ENCODE measurements at regions not wholly inside any gene's neighbourhood (a gene's known extent, or its start where the extent isn't known, plus 50 kb on each side); places are given as distances from the start of the nearest gene placed in this dataset.

DNA sequence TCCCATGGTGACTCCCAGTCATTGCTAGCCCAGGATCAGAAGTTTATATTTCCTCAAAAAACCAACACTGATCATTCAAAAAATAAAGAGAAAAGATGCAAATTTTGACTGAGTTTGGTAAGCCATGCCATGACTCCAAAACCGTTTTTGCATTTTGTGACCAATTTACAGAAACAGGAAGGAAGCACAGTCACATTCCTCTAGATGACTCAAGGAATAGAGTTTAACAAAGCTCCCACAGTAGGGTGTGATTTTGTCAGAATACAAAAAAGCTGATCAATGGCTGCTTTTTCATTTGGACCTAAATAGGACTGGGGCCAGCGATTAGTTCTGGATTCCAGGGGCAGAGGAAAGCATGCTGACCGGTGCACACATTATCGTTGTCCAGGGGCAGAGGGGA is 179.4 kb upstream of the AFDN start:
- no peak for DNase-seq
- Mint-ChIP-seq H3K9me3 (ENCODE audit: low read depth, unreplicated experiment) (no peaks in the 10 kb centered on the region), H3K27ac (ENCODE audit: unreplicated experiment) (no peak overlapping the region), H3K27me3 (ENCODE audit: unreplicated experiment) (no peaks in the 10 kb centered on the region), H3K4me3 (ENCODE audit: low read depth, unreplicated experiment) (no peak overlapping the region), H3K4me1 (ENCODE audit: low read depth, unreplicated experiment) (peaks cover 8% of the 10 kb centered on the region), H3K36me3 (ENCODE audit: insufficient read depth, unreplicated experiment) (no peaks in the 10 kb centered on the region)
- CTCF ChIA-PET: no interaction called here
- no TSS peak for BruUV-seq (replicated peaks)
- TF ChIP-seq, protein P1, sequence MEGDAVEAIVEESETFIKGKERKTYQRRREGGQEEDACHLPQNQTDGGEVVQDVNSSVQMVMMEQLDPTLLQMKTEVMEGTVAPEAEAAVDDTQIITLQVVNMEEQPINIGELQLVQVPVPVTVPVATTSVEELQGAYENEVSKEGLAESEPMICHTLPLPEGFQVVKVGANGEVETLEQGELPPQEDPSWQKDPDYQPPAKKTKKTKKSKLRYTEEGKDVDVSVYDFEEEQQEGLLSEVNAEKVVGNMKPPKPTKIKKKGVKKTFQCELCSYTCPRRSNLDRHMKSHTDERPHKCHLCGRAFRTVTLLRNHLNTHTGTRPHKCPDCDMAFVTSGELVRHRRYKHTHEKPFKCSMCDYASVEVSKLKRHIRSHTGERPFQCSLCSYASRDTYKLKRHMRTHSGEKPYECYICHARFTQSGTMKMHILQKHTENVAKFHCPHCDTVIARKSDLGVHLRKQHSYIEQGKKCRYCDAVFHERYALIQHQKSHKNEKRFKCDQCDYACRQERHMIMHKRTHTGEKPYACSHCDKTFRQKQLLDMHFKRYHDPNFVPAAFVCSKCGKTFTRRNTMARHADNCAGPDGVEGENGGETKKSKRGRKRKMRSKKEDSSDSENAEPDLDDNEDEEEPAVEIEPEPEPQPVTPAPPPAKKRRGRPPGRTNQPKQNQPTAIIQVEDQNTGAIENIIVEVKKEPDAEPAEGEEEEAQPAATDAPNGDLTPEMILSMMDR (IDR thresholded peaks at IDR 0.05; ENCODE audit: unreplicated experiment): no peak
- intact Hi-C loops (cut with micrococcal nuclease; ENCODE audit: unreplicated experiment): no loop called here

DNA sequence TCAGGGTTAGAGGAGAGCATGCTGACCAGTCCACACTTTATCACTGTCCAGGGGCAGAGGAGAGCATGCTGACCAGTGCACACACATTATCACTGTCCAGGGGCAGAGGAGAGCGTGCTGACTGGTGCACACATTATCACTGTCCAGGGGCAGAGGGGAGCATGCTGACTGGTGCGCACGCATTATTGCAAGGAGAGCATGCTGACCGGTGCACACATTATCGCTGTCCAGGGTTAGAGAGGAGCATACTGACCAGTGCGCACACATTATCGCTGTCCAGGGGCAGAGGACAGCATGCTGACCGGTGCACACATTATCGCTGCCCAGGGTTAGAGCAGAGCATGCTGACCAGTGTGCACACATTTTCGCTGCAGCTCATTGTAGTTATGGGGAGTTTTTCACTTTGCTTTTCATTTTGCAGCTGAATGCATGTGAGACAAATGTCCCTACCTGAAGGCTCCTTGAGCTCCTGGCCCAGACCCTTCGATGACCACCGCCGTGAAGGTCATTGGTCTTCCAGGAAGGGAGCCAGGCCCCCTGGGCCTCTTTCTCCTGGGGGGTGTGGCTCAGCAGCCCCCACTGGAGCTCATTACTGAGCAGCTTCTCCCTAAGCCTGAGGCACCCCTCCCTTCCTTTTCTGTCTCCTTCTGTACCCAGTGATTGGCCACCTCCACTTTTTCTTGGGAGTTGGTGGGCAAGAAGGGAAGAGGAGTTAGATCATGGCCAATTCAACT is 178.8 kb upstream of the AFDN start:
- BruUV-seq (replicated peaks): no TSS peak

DNA sequence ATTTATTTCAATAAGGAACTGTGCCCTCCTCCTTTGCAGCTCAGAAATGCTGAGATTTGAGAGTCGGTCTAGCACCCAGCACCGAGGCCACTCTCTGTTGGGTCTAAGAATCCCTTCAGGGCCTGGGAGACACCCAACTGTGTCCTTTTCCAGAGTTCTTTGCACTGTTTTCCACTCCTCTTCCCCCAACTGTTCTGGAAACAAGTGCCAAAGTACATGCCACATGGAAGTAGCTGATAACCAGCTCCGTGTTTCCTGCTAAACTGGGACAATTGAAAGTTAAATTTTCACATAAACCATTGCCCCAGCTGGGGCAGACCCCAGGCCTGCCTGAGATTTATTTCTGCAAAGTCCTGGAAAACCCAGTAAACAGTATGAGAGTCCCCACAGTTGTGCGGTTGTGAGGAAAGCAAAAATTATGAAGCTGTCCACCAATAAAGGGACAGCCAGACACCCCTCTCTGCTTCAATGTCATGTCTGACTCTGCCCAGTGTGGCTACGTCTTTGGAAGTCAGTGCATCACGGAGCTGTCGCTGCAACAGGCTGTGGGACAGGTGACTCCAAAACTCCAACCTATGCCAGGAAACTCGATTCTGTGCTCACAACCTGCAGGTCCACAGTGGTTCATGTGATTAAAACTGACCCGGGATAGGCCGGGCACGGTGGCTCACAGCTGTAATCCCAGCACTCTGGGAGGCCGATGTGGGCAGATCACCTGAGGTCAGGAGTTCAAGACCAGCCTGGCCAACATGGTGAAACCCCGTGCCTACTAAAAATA is 178.0 kb upstream of the AFDN start:
- BruUV-seq (replicated peaks): no TSS peak
- Mint-ChIP-seq H3K27me3 (ENCODE audit: unreplicated experiment) (no peaks in the 10 kb centered on the region), H3K27ac (ENCODE audit: unreplicated experiment) (no peak overlapping the region), H3K9me3 (ENCODE audit: low read depth, unreplicated experiment) (no peaks in the 10 kb centered on the region), H3K36me3 (ENCODE audit: insufficient read depth, unreplicated experiment) (no peaks in the 10 kb centered on the region), H3K4me1 (ENCODE audit: low read depth, unreplicated experiment) (peaks cover 8% of the 10 kb centered on the region), H3K4me3 (ENCODE audit: low read depth, unreplicated experiment) (no peak overlapping the region)
- DNase-seq: no peak
- intact Hi-C loops (cut with micrococcal nuclease; ENCODE audit: unreplicated experiment): no loop called here
- TF ChIP-seq, protein P1 (IDR thresholded peaks at IDR 0.05; ENCODE audit: unreplicated experiment): no peak
- CTCF ChIA-PET: no interaction called here

More for the DNA sequence above, 178.8 kb upstream of the AFDN start:
- CTCF ChIA-PET: no interaction called here
- DNase-seq: no peak
- no peaks in the 10 kb centered on the region for H3K9me3 Mint-ChIP-seq (ENCODE audit: low read depth, unreplicated experiment)
- TF ChIP-seq, protein P1 (IDR thresholded peaks at IDR 0.05; ENCODE audit: unreplicated experiment): no peak
- no peaks in the 10 kb centered on the region for H3K36me3 Mint-ChIP-seq (ENCODE audit: insufficient read depth, unreplicated experiment)
- H3K27me3 Mint-ChIP-seq (ENCODE audit: unreplicated experiment): no peaks in the 10 kb centered on the region
- H3K4me3 Mint-ChIP-seq (ENCODE audit: low read depth, unreplicated experiment): no peak overlapping the region
- peaks cover 8% of the 10 kb centered on the region for H3K4me1 Mint-ChIP-seq (ENCODE audit: low read depth, unreplicated experiment)
- intact Hi-C loops (cut with micrococcal nuclease; ENCODE audit: unreplicated experiment): no loop called here
- H3K27ac Mint-ChIP-seq (ENCODE audit: unreplicated experiment): no peak overlapping the region

DNA sequence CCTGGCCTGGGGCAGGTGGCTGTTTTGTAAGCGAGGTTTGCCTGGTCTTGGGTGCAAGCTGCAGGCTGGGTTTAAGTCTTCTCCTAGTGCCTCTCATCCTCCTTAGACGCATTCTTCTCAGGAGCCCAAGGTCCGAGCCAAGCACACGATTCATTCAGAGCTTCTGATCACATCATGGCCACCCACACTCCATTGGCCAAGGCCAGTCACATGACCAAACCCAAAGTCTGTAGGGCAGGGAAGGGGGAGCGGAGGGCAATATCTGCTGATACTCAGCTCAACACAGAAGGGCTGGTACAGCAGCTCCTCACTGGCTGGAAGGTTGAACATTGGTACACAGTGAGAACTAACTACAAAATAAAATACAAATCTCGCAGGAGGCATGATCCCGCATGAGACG is 177.2 kb upstream of the AFDN start:
- DNase-seq: no peak
- intact Hi-C loops (cut with micrococcal nuclease; ENCODE audit: unreplicated experiment): no loop called here
- H3K36me3 Mint-ChIP-seq (ENCODE audit: insufficient read depth, unreplicated experiment): no peaks in the 10 kb centered on the region
- no TSS peak for BruUV-seq (replicated peaks)
- CTCF ChIA-PET: no interaction called here
- H3K4me1 Mint-ChIP-seq (ENCODE audit: low read depth, unreplicated experiment): peaks cover 8% of the 10 kb centered on the region
- H3K27me3 Mint-ChIP-seq (ENCODE audit: unreplicated experiment): no peaks in the 10 kb centered on the region
- H3K9me3 Mint-ChIP-seq (ENCODE audit: low read depth, unreplicated experiment): no peaks in the 10 kb centered on the region
- no peak overlapping the region for H3K27ac Mint-ChIP-seq (ENCODE audit: unreplicated experiment)
- TF ChIP-seq, protein P1 (IDR thresholded peaks at IDR 0.05; ENCODE audit: unreplicated experiment): no peak
- H3K4me3 Mint-ChIP-seq (ENCODE audit: low read depth, unreplicated experiment): no peak overlapping the region
